Kidney (tissue), 13 donors: ENCODE measurements at regions not wholly inside any gene's neighbourhood (a gene's known extent, or its start where the extent isn't known, plus 50 kb on each side); places are given as distances from the start of the nearest gene placed in this dataset.

Experiments
- DNase-seq, 5 donors: peaks; one replicate each; pipeline ENCODE4 v3.0.0-alpha.2; 2013 to 2020
- FAIRE-seq: peaks from 2 replicates; lab custom pipeline; 2012; peaks lifted over from hg19 to GRCh38; lab: Jason Lieb, UNC
- H3K27ac ChIP-seq, 2 donors: one replicate each; pipeline ENCODE4 v1.7.0; 2013; ENCODE audit warnings: low read depth in 2 of 2, low read length in 2 of 2, inconsistent platforms in 1 of 2
- H3K27me3 ChIP-seq: one replicate; pipeline ENCODE4 v1.7.1; 2013; ENCODE audit warnings: low read length, inconsistent platforms; ENCODE audit not compliant: control insufficient read depth, insufficient read depth
- H3K36me3 ChIP-seq, 3 donors: one replicate each; pipeline versions ENCODE4 v1.7.0 to v1.7.1; 2013; ENCODE audit warnings: low read length in 3 of 3, control low read depth in 1 of 3, inconsistent platforms in 1 of 3; ENCODE audit not compliant: insufficient read depth in 3 of 3, control insufficient read depth in 2 of 3
- H3K4me1 ChIP-seq, 3 donors: one replicate each; pipeline versions ENCODE4 v1.7.0 to v1.7.1; 2013; ENCODE audit warnings: low read length in 3 of 3, inconsistent platforms in 1 of 3, low read depth in 1 of 3; ENCODE audit not compliant: control insufficient read depth in 2 of 3, insufficient read depth in 2 of 3
- H3K4me3 ChIP-seq, 3 donors: one replicate each; pipeline versions ENCODE4 v1.7.0 to v1.8.1; 2013; ENCODE audit warnings: low read length in 3 of 3, control low read depth in 1 of 3, inconsistent platforms in 1 of 3
- H3K9ac ChIP-seq, 3 donors: one replicate each; pipeline versions ENCODE4 v1.7.0 to v1.7.1; 2013; ENCODE audit warnings: low read length in 3 of 3, control low read depth in 1 of 3, inconsistent platforms in 1 of 3
- H3K9me3 ChIP-seq, 3 donors: one replicate each; pipeline versions ENCODE4 v1.7.0 to v1.7.1; 2013; ENCODE audit warnings: low read length in 3 of 3, control low read depth in 1 of 3, inconsistent platforms in 1 of 3; ENCODE audit not compliant: control insufficient read depth in 2 of 3, insufficient read depth in 1 of 3
- CTCF ChIP-seq: IDR thresholded peaks from 3 replicates; pipeline ENCODE4 v1.5.1; 2012; ENCODE audit warnings: mild to moderate bottlenecking, moderate library complexity, borderline replicate concordance; ENCODE audit not compliant: insufficient read depth; ENCODE audit errors: extremely low read depth
- intact Hi-C: fragments of 100-400 bp; cut with DNase I; formaldehyde crosslinking; loops from one replicate; pipeline ENCODE4 v1.11.1; 2022
- donor health status: control.
- donor health status: control.
- donor health status: control.
- donor health status: control.
- donor health status: control.
- donor health status: DM: yes; HTN: yes; CAD: no.
- donor health status: Normal renal cell carcinoma (clear cell type).

- no peak for TF ChIP-seq CTCF
- Histone ChIP-seq H3K4me1 (peaks cover 0 to 7% (median 7%) of the 10 kb centered on the region in 3 donors), H3K9me3 (no peaks in the 10 kb centered on the region), H3K27me3 (no peaks in the 10 kb centered on the region), H3K27ac (no peak overlapping the region), H3K9ac (no peak overlapping the region), H3K36me3 (no peaks in the 10 kb centered on the region), H3K4me3 (no peak overlapping the region)
- intact Hi-C loops: no loop called here
- no peak for FAIRE-seq
- no peak for DNase-seq
Observed at GRCh38 chr3:187615630-187616029, 54.6 kb downstream of the SST start.

GRCh38 chr3:187612656-187613055 lies 57.5 kb downstream of the SST start:
- H3K9ac ChIP-seq: no peak overlapping the region
- H3K4me3 ChIP-seq: no peak overlapping the region
- intact Hi-C loops: no loop called here
- FAIRE-seq (no peak), DNase-seq (no peak)
- peaks cover 0 to 7% (median 7%) of the 10 kb centered on the region in 3 donors for H3K4me1 ChIP-seq
- H3K27ac ChIP-seq: no peak overlapping the region
- no peaks in the 10 kb centered on the region for H3K36me3 ChIP-seq
- no peak for TF ChIP-seq CTCF
- no peaks in the 10 kb centered on the region for H3K9me3 ChIP-seq
- H3K27me3 ChIP-seq: no peaks in the 10 kb centered on the region

GRCh38 chr3:187610981-187611511 lies 59.1 kb downstream of the SST start:
- DNase-seq: peak in 1 of 5 donors; percentile 34
- intact Hi-C loops: no loop called here
- Histone ChIP-seq H3K9me3 (no peaks in the 10 kb centered on the region), H3K9ac (no peak overlapping the region), H3K4me1 (peaks cover 0 to 7% (median 7%) of the 10 kb centered on the region in 3 donors), H3K36me3 (no peaks in the 10 kb centered on the region), H3K27me3 (no peaks in the 10 kb centered on the region), H3K4me3 (no peak overlapping the region), H3K27ac (no peak overlapping the region)
- no peak for TF ChIP-seq CTCF
- peak; percentile 54 for FAIRE-seq

- TF ChIP-seq CTCF: no peak
- Histone ChIP-seq H3K27me3 (no peaks in the 10 kb centered on the region), H3K9ac (no peak overlapping the region), H3K36me3 (no peaks in the 10 kb centered on the region), H3K9me3 (no peaks in the 10 kb centered on the region), H3K27ac (no peak overlapping the region), H3K4me3 (no peak overlapping the region), H3K4me1 (peaks cover 0 to 5% (median 0%) of the 10 kb centered on the region in 3 donors)
- intact Hi-C loops: no loop called here
- FAIRE-seq (no peak), DNase-seq (no peak)
Observed at GRCh38 chr3:187594272-187594671, 75.9 kb downstream of the SST start.
